ENCODE measurements at regions not wholly inside any gene's neighbourhood (a gene's known extent, or its start where the extent isn't known, plus 50 kb on each side); places are given as distances from the start of the nearest gene placed in this dataset.

DNA sequence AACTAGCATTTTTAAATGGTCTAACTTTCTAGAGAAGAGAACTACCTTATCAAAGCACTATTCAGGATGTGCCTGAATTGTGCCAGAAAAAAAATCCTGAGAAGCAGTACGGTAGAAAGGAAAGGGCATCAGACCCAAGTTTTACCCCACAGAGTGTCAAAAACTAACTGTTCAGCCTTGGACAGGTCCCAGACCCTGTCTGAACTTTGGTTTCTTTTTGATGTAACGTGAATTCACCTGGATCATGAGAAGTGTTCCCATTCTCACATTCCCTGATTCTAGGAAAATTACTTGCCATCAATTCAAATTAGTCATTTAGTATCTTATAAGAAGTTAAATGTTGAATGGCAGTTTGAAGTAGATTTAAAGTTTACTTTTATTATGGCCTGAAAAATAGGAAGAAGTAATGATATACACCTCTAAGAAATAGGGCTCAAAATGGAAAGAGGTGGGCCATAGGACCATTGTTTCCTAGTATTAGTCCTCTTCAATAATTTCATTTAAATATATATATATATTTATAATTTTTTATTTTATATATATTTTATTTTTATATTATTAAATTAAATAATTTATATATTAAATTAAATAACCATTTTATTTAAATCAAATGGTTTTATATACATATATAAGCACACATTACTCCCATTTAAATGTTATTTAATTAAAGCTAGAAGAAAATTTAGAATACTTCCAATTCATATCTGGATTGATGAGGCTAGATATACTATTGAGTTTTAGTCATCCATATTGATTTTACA lies 181.9 kb upstream of the PPARGC1A start:
- TF ChIP-seq, protein P1, sequence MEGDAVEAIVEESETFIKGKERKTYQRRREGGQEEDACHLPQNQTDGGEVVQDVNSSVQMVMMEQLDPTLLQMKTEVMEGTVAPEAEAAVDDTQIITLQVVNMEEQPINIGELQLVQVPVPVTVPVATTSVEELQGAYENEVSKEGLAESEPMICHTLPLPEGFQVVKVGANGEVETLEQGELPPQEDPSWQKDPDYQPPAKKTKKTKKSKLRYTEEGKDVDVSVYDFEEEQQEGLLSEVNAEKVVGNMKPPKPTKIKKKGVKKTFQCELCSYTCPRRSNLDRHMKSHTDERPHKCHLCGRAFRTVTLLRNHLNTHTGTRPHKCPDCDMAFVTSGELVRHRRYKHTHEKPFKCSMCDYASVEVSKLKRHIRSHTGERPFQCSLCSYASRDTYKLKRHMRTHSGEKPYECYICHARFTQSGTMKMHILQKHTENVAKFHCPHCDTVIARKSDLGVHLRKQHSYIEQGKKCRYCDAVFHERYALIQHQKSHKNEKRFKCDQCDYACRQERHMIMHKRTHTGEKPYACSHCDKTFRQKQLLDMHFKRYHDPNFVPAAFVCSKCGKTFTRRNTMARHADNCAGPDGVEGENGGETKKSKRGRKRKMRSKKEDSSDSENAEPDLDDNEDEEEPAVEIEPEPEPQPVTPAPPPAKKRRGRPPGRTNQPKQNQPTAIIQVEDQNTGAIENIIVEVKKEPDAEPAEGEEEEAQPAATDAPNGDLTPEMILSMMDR (IDR thresholded peaks at IDR 0.05): no peak
- TF ChIP-seq POLR2AphosphoS5 (IDR thresholded peaks at IDR 0.05) (no peak), POLR2A (IDR thresholded peaks at IDR 0.05) (no peak)
